Coronary artery (tissue), 2 donors: ENCODE measurements at regions not wholly inside any gene's neighbourhood (a gene's known extent, or its start where the extent isn't known, plus 50 kb on each side); places are given as distances from the start of the nearest gene placed in this dataset.

Experiments used
- DNase-seq: peaks from one replicate; pipeline ENCODE4 v3.0.0-alpha.2; 2017; ENCODE audit warnings: low spot score
- H3K27ac ChIP-seq, 2 donors: fragments of 200-600 bp; sonication (generic); one replicate each; pipeline ENCODE4 v1.5.1; 2016 to 2019
- H3K4me3 ChIP-seq: fragments of 200-600 bp; sonication (generic); 2 replicates; pipeline ENCODE4 v1.5.1; 2016; ENCODE audit warnings: mild to moderate bottlenecking, moderate library complexity
- TF ChIP-seq, protein P1 (sequence below): fragments of 200-600 bp; sonication (generic); IDR thresholded peaks from one replicate; pipeline ENCODE4 v1.5.1; 2019; ENCODE audit warnings: antibody characterized with exemption

DNA sequence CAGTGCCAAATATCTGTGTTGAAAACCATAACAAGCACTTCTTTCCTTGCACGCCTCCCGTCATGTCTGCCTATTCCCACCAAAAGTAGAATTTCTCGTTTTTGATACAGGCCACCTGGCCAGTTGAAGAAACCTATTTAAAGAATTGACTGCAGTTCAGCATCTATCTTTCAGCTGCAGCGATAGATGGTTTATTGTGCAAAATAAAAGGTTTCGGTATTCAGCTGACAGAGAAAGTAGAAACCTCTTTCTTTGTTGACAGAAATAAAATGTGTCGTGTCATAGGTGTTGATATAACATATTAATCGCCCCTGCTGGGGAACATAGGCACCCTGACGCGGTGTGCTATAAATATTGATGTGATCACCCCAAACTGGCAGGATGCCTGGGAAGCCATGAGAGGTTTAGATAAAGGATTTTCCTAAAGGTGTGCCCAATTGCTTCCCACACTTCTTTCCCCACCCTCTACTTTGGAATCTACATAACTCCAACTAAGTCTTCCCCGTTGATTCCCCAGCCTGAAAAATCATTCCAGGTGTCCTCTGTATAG is 570.4 kb downstream of the CCDC85A start:
- Histone ChIP-seq H3K4me3 (no peak overlapping the region), H3K27ac (no peak overlapping the region)
- DNase-seq, result no peak
- TF ChIP-seq, protein P1, sequence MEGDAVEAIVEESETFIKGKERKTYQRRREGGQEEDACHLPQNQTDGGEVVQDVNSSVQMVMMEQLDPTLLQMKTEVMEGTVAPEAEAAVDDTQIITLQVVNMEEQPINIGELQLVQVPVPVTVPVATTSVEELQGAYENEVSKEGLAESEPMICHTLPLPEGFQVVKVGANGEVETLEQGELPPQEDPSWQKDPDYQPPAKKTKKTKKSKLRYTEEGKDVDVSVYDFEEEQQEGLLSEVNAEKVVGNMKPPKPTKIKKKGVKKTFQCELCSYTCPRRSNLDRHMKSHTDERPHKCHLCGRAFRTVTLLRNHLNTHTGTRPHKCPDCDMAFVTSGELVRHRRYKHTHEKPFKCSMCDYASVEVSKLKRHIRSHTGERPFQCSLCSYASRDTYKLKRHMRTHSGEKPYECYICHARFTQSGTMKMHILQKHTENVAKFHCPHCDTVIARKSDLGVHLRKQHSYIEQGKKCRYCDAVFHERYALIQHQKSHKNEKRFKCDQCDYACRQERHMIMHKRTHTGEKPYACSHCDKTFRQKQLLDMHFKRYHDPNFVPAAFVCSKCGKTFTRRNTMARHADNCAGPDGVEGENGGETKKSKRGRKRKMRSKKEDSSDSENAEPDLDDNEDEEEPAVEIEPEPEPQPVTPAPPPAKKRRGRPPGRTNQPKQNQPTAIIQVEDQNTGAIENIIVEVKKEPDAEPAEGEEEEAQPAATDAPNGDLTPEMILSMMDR, result no peak

DNA sequence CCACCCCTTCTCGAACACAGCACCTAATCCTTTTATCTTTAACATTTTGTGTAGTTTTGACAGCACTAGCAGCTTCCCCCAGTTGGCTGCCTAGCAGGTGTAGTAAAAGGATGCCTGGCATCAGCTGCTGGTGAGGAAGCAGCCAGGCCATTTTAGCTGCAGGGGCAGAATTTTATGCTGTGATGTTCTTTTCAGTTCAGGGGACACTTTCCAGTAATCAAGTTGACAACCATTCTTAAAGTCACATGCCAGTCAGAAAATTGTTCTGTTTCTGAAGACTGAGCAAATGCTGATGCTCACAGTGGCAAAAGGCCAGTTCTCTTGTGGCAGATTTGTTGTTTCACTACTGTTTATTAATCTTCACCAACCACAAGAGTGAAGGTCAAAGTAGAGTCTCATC is 570.8 kb downstream of the CCDC85A start:
- Histone ChIP-seq H3K27ac (no peak overlapping the region), H3K4me3 (no peak overlapping the region)
- TF ChIP-seq, protein P1, result no peak
- no peak for DNase-seq

DNA sequence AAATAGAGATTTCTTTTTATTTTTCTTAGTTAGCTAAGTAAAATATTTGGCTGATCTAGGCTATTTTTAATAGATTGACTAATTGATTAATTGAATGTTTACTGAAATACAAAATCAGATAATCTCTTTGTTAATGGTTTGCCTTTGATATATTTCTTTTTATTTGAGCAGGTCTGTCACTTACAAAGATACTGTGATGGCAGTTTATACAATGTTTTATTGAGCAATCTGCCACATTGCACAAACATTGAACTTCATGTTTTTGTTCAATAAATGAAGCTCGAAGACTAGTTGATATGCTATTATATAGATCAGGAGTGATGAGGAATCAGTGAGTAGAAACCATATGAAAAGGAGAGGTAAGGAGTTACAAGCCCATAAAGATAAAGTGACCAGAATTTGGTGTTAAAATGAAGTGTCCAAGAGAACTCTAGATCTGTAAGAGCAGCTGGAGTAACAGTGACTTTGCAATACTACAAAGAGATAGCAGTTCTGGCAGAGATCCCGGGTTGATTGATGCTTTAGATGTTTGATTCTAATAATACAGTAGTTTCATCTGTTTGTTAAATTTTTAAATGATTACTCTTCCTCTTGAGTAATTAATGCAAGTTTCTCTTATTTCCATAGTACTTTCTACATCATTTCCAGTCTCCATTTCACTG is 574.2 kb downstream of the CCDC85A start:
- no peak for DNase-seq
- Histone ChIP-seq H3K4me3 (no peak overlapping the region), H3K27ac (no peak overlapping the region)
- TF ChIP-seq, protein P1, result no peak

DNA sequence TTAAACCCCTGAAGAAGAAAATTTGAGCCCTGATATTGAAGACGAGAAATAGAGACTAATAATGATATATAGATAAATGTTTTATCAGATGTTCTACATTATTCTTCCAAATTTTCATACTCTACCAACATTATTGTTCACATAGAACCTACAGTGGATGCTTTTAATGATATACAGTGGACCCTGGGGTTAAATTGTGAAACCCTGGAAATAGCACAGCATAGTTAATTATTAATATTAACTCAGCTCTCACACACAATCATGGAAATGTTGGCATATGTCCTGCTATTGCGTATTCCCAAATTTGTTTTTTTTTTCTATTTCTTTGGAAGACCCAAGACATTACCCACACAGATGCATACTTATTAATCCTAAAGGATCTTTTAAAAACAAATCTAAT is 579.9 kb downstream of the CCDC85A start:
- TF ChIP-seq, protein P1, result no peak
- no peak for DNase-seq
- no peak overlapping the region for H3K4me3 ChIP-seq
- H3K27ac ChIP-seq, result no peak overlapping the region

DNA sequence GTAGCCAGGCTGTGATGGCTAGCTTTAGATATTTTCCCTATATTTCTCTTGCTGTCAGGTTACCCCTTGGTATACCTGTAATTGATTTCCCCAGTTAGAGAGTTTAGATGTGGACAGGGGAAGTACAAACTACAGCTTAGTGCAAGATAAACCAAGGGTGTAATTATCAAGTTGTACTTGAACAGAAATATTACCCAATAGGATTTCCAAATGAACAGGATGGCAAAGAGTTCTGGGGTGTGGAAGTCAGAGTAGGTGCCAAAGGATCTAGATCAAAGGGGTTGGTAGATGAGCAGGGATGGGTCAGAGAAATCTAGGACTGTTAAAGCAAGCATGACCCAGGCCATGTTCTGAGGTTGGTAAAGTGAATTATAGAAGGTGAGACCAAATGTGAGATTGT is 585.2 kb downstream of the CCDC85A start:
- Histone ChIP-seq H3K27ac (no peak overlapping the region), H3K4me3 (no peak overlapping the region)
- no peak for DNase-seq
- TF ChIP-seq, protein P1, result no peak

DNA sequence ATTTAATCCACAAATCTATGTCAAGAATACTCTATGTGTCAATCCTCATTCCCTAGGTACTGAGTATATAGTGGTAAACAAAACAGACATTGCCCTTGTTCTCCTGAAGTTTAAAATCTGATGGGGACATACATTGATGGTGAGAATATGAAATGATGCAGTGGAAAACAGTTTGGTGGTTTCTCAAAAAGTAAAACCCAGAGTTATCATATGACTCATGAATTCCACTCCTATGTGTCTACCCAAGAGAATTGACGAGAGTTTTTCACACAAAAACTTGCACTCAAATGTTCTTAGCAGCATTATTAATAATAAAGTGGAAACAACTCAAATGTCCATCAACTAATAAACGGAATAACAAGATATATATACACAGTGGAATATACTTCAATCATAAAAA is 586.7 kb downstream of the CCDC85A start:
- DNase-seq, result no peak
- Histone ChIP-seq H3K4me3 (no peak overlapping the region), H3K27ac (no peak overlapping the region)
- TF ChIP-seq, protein P1, result no peak

DNA sequence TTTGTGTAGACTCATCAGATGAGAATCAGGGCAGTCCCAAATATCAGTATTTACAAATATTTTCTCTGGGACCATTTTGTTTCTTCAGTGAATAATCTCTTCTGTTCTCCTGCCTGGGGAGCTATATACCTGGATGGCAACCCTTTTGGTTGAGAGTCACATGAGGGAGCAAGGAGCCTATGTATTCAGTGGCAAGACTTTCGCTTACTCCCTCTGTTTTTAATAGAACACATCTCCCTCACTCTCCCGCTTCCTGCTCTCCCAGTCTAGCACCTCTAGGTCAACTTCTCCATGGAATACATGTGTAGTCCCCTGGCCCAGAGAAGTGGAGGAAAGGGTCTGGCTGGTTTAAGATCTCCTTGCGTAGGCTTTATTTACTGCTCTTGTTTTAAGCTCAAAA is 600.3 kb downstream of the CCDC85A start:
- Histone ChIP-seq H3K27ac (no peak overlapping the region), H3K4me3 (no peak overlapping the region)
- no peak for DNase-seq
- TF ChIP-seq, protein P1, result no peak
